GM12878 (cell line): ENCODE measurements at regions not wholly inside any gene's neighbourhood (a gene's known extent, or its start where the extent isn't known, plus 50 kb on each side); places are given as distances from the start of the nearest gene placed in this dataset.

Experiments used
- ATAC-seq: fragments of 200-7000 bp; cut with Tn5 transposase; 3 replicates; pipeline ENCODE4 v1.9.1; 2020; ENCODE audit warnings: mild to moderate bottlenecking, moderate library complexity
- BruUV-seq: library from RNA; stranded (reverse); fragments of 400-500 nt; replicated peaks from 2 replicates; lab custom pipeline; 2021; lab: Mats Ljungman, UMichigan
- CTCF ChIA-PET: fragments of 300-600 bp; sonication (Branson Sonifier 250); formaldehyde crosslinking; extraction: SDS; loops from one replicate; lab custom pipeline; 2021; ENCODE audit warnings: inconsistent platforms; lab: Yijun Ruan, JAX
- POLR2A ChIA-PET: fragments of 350-600 bp; formaldehyde crosslinking; extraction: SDS; loops from one replicate; lab custom pipeline; 2021; ENCODE audit warnings: inconsistent platforms; lab: Charles Lee
- RAD21 ChIA-PET: fragments of 300-600 bp; sonication (Branson Sonifier 250); formaldehyde crosslinking; loops from one replicate; lab custom pipeline; 2023; ENCODE audit warnings: antibody characterized with exemption; ENCODE audit not compliant: unreplicated experiment; lab: Charles Lee
- SMC1A ChIA-PET: fragments of 300-600 bp; sonication (Branson Sonifier 250); formaldehyde crosslinking; loops from one replicate; lab custom pipeline; 2023; ENCODE audit not compliant: unreplicated experiment, uncharacterized antibody; lab: Charles Lee
- DNase-seq: peaks from one replicate; pipeline ENCODE4 v3.0.0-alpha.2; 2011; ENCODE audit warnings: low read depth, low spot score
- FAIRE-seq: peaks from 3 replicates; lab custom pipeline; 2011; peaks lifted over from hg19 to GRCh38; lab: Jason Lieb, UNC
- H2AFZ ChIP-seq: 2 replicates; pipeline ENCODE4 v1.6.0; 2011; ENCODE audit warnings: low read depth, low read length, control low read depth; ENCODE audit not compliant: control insufficient read depth
- H3K27ac ChIP-seq: 2 replicates; pipeline ENCODE4 v1.5.1; 2011; ENCODE audit warnings: control low read depth; ENCODE audit not compliant: control insufficient read depth, insufficient read depth
- H3K27me3 ChIP-seq, 2 experiments: replicated peaks in 1 of 2; 2 replicates each; pipeline versions ENCODE4 v1.6.0 to v1.6.1; 2011; ENCODE audit warnings: low read length in 1 of 2; ENCODE audit not compliant: control insufficient read depth in 2 of 2, insufficient read depth in 2 of 2
- H3K36me3 ChIP-seq, 2 experiments: 2 replicates each; pipeline ENCODE4 v1.5.1; 2011; ENCODE audit warnings: low read length in 1 of 2; ENCODE audit not compliant: control insufficient read depth in 2 of 2, insufficient read depth in 2 of 2
- H3K4me1 ChIP-seq: 2 replicates; pipeline ENCODE4 v1.6.1; 2011; ENCODE audit warnings: mild to moderate bottlenecking, low read length, moderate library complexity, mixed read lengths; ENCODE audit not compliant: control insufficient read depth, insufficient read depth
- H3K4me2 ChIP-seq: 2 replicates; pipeline ENCODE4 v1.6.0; 2011; ENCODE audit warnings: control low read depth; ENCODE audit not compliant: control insufficient read depth, insufficient read depth
- H3K4me3 ChIP-seq: fragments of 200-600 bp; sonication (generic); 2 replicates; pipeline ENCODE4 v1.5.1; 2016
- H3K79me2 ChIP-seq: 2 replicates; pipeline ENCODE4 v1.6.0; 2011; ENCODE audit warnings: low read length; ENCODE audit not compliant: control insufficient read depth, insufficient read depth
- H3K9ac ChIP-seq: 2 replicates; pipeline ENCODE4 v1.8.0; 2011; ENCODE audit warnings: low read length, control low read depth, mixed read lengths; ENCODE audit not compliant: control insufficient read depth, insufficient read depth
- H3K9me3 ChIP-seq: replicated peaks from 3 replicates; pipeline ENCODE4 v1.5.1; 2011; ENCODE audit warnings: mild to moderate bottlenecking, low read length; ENCODE audit not compliant: control insufficient read depth, insufficient read depth
- H4K20me1 ChIP-seq: 2 replicates; pipeline ENCODE4 v1.6.0; 2011; ENCODE audit not compliant: control insufficient read depth, insufficient read depth
- BRCA1 ChIP-seq: IDR thresholded peaks from 2 replicates; pipeline ENCODE4 v1.6.1; 2011; ENCODE audit warnings: low read depth, low read length, improper control_type of control experiment
- CHD4 ChIP-seq: fragments of 200-600 bp; sonication (generic); IDR thresholded peaks from 2 replicates; pipeline ENCODE4 v1.6.1; 2016; ENCODE audit warnings: mild to moderate bottlenecking
- CREM ChIP-seq: IDR thresholded peaks from 2 replicates; pipeline ENCODE4 v1.6.1; 2014; ENCODE audit warnings: antibody characterized with exemption, low read depth
- EGR1 ChIP-seq, 2 experiments: IDR thresholded peaks; 1 replicate in 1 of 2; 2 replicates in 1 of 2; pipeline ENCODE4 v1.6.1; 2011 to 2012; ENCODE audit warnings: low read depth in 2 of 2, low read length in 2 of 2, borderline replicate concordance in 1 of 2, mild to moderate bottlenecking in 1 of 2, moderate library complexity in 1 of 2
- EZH2 ChIP-seq: IDR thresholded peaks from 2 replicates; pipeline ENCODE4 v1.6.1; 2012; ENCODE audit warnings: low read depth, mild to moderate bottlenecking, control low read depth, inconsistent platforms, low read length, borderline replicate concordance; ENCODE audit not compliant: control insufficient read depth
- GABPA ChIP-seq: IDR thresholded peaks from 2 replicates; pipeline ENCODE4 v1.6.1; 2014; ENCODE audit warnings: antibody characterized with exemption, low read depth, mild to moderate bottlenecking, inconsistent platforms
- HDAC2 ChIP-seq: fragments of 200-600 bp; sonication (generic); IDR thresholded peaks from 2 replicates; pipeline ENCODE4 v1.6.1; 2017
- JUND ChIP-seq: IDR thresholded peaks from 2 replicates; pipeline ENCODE4 v1.6.1; 2012; ENCODE audit warnings: low read depth, mild to moderate bottlenecking, low read length, improper control_type of control experiment, moderate library complexity
- KDM1A ChIP-seq: fragments of 200-600 bp; sonication (generic); IDR thresholded peaks from 2 replicates; pipeline ENCODE4 v1.6.1; 2016; ENCODE audit warnings: borderline replicate concordance
- NRF1 ChIP-seq: conservative IDR thresholded peaks from 2 replicates; pipeline ENCODE4 v1.6.1; 2011; ENCODE audit warnings: mild to moderate bottlenecking, low read depth, low read length, improper control_type of control experiment
- RELA ChIP-seq: fragments of 450-650 bp; IDR thresholded peaks from 2 replicates; pipeline ENCODE4 v1.8.0; 2014; ENCODE audit warnings: borderline replicate concordance; ENCODE audit not compliant: partially characterized antibody
- TCF7 ChIP-seq: IDR thresholded peaks from 2 replicates; pipeline ENCODE4 v1.6.1; 2014; ENCODE audit warnings: antibody characterized with exemption, borderline replicate concordance
- YY1 ChIP-seq: IDR thresholded peaks from 2 replicates; pipeline ENCODE4 v1.6.1; 2011; ENCODE audit warnings: low read depth, mild to moderate bottlenecking, low read length
- WGBS: methylation state at CpG from one replicate; pipeline ENCODE4 v1.1.6; 2016; ENCODE audit warnings: low lambda C conversion rate; ENCODE audit not compliant: insufficient replicate concordance, insufficient coverage; ENCODE audit errors: missing lambda C conversion rate; 5-methylcytosine and 5-hydroxymethylcytosine counted together
- in situ Hi-C: fragments of 300-500 bp; cut with MboI; formaldehyde crosslinking; loops from 9 replicates; pipeline ENCODE4 v1.14.3; 2018; ENCODE audit warnings: mixed read lengths
- intact Hi-C: fragments of 100-400 bp; cut with micrococcal nuclease; formaldehyde crosslinking; loops from one replicate; pipeline ENCODE4 v1.14.2; 2022; ENCODE audit not compliant: unreplicated experiment
- TF ChIP-seq, protein P1 (sequence below): IDR thresholded peaks from 2 replicates; pipeline ENCODE4 v1.6.1; 2012; ENCODE audit warnings: low read depth, low read length, improper control_type of control experiment

- in situ Hi-C loops: no loop called here
- RAD21 ChIA-PET: no interaction called here
- no peak for TF ChIP-seq HDAC2
- TF ChIP-seq TCF7: no peak
- TF ChIP-seq GABPA: no peak
- no peak for TF ChIP-seq CREM
- TF ChIP-seq KDM1A: no peak
- TF ChIP-seq CHD4: no peak
Observed at GRCh38 chr3:31198890-31199289, 304.4 kb upstream of the GADL1 start.

GRCh38 chr3:31203960-31204795 lies 309.7 kb upstream of the GADL1 start:
- no peak for FAIRE-seq
- H3K4me1 ChIP-seq: no peaks in the 10 kb centered on the region
- CTCF ChIA-PET: interaction anchor here (0.7 to 1.8 kb wide), 2 partner anchors 30 to 495 kb away, joined by 3 to 4 read pairs; no protein-coding TSS in a partner anchor
- H4K20me1 ChIP-seq: no peaks in the 10 kb centered on the region
- in situ Hi-C loops: no loop called here
- BruUV-seq: no TSS peak
- no peaks in the 10 kb centered on the region for H3K79me2 ChIP-seq
- RAD21 ChIA-PET: interaction anchor here (1.5 kb wide), 1 partner anchor 50 kb away, joined by 4 read pairs; no protein-coding TSS in a partner anchor
- no peak overlapping the region for H2AFZ ChIP-seq
- H3K27me3 ChIP-seq: no peaks in the 10 kb centered on the region
- SMC1A ChIA-PET: interaction anchor here (1.5 to 1.8 kb wide), 3 partner anchors 15 to 37 kb away, joined by 5 to 9 read pairs (median 6); no protein-coding TSS in a partner anchor
- H3K9ac ChIP-seq: no peak overlapping the region
- POLR2A ChIA-PET: no interaction called here
- intact Hi-C loops: no loop called here
- DNase-seq: no peak
- no peak overlapping the region for H3K4me2 ChIP-seq
- peaks cover 7% of the 10 kb centered on the region for H3K9me3 ChIP-seq
- TF ChIP-seq EZH2: no peak
- no peak for TF ChIP-seq RELA
- no peak for TF ChIP-seq NRF1
- no peak for TF ChIP-seq JUND
- TF ChIP-seq YY1: no peak
- TF ChIP-seq, protein P1, sequence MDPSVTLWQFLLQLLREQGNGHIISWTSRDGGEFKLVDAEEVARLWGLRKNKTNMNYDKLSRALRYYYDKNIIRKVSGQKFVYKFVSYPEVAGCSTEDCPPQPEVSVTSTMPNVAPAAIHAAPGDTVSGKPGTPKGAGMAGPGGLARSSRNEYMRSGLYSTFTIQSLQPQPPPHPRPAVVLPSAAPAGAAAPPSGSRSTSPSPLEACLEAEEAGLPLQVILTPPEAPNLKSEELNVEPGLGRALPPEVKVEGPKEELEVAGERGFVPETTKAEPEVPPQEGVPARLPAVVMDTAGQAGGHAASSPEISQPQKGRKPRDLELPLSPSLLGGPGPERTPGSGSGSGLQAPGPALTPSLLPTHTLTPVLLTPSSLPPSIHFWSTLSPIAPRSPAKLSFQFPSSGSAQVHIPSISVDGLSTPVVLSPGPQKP: no peak
- no peak for TF ChIP-seq EGR1 (IDR thresholded peaks at IDR 0.05; ENCODE audit: borderline replicate concordance in 1 of 2, low read depth in 2 of 2, low read length in 2 of 2)
- TF ChIP-seq HDAC2: no peak
- no peak for TF ChIP-seq BRCA1
- no peaks in the 10 kb centered on the region for H3K36me3 ChIP-seq
- no peak overlapping the region for H3K27ac ChIP-seq
- no peak overlapping the region for H3K4me3 ChIP-seq
- 73% methylated on average over 5 of the region's 5 CpGs for WGBS
- ATAC-seq: no peak

More at GRCh38 chr3:31198890-31199289, 304.4 kb upstream of the GADL1 start:
- H2AFZ ChIP-seq: no peak overlapping the region
- no peaks in the 10 kb centered on the region for H3K79me2 ChIP-seq
- no peak overlapping the region for H3K4me3 ChIP-seq
- no peak overlapping the region for H3K4me2 ChIP-seq
- H3K36me3 ChIP-seq: no peaks in the 10 kb centered on the region
- H4K20me1 ChIP-seq: no peaks in the 10 kb centered on the region
- ChIA-PET SMC1A (no interaction called here), CTCF (no interaction called here), POLR2A (no interaction called here)
- no peaks in the 10 kb centered on the region for H3K4me1 ChIP-seq
- H3K9ac ChIP-seq: no peak overlapping the region
- FAIRE-seq: no peak
- intact Hi-C loops: no loop called here
- no peak overlapping the region for H3K27ac ChIP-seq
- no peaks in the 10 kb centered on the region for H3K27me3 ChIP-seq
- no TSS peak for BruUV-seq
- no peak for ATAC-seq
- no peaks in the 10 kb centered on the region for H3K9me3 ChIP-seq
- no peak for DNase-seq
